H1 (cell line): ENCODE measurements at regions not wholly inside any gene's neighbourhood (a gene's known extent, or its start where the extent isn't known, plus 50 kb on each side); places are given as distances from the start of the nearest gene placed in this dataset.

Experiments used
- CTCF ChIA-PET: fragments of 300-600 bp; sonication (Branson Sonifier 250); formaldehyde crosslinking; loops from one replicate; lab custom pipeline; 2021; ENCODE audit not compliant: partially characterized antibody; lab: Charles Lee
- POLR2A ChIA-PET: fragments of 300-600 bp; sonication (Branson Sonifier 250); formaldehyde crosslinking; loops from one replicate; lab custom pipeline; 2021; ENCODE audit warnings: inconsistent platforms; ENCODE audit not compliant: partially characterized antibody; lab: Charles Lee
- DNase-seq, 2 experiments: peaks; one replicate each; pipeline versions ENCODE4 v3.0.0 to v3.0.0-alpha.2; 2010 to 2022; ENCODE audit warnings: low spot score in 2 of 2, low read depth in 1 of 2, mixed read lengths in 1 of 2
- FAIRE-seq: peaks from 2 replicates; lab custom pipeline; 2011; peaks lifted over from hg19 to GRCh38; lab: Jason Lieb, UNC
- H2AFZ ChIP-seq: 2 replicates; pipeline ENCODE4 v1.8.1; 2012; ENCODE audit warnings: low read length, inconsistent platforms
- H2AK5ac ChIP-seq: 2 replicates; pipeline ENCODE4 v1.6.1; 2013; ENCODE audit warnings: low read depth, low read length
- H2BK120ac ChIP-seq: replicated peaks from 2 replicates; pipeline ENCODE3; 2013; ENCODE audit warnings: low read depth, low read length, inconsistent platforms
- H2BK12ac ChIP-seq: 2 replicates; pipeline ENCODE4 v1.6.1; 2013; ENCODE audit warnings: low read depth, low read length
- H2BK15ac ChIP-seq: 2 replicates; pipeline ENCODE4 v1.6.1; 2013; ENCODE audit warnings: low read length
- H2BK20ac ChIP-seq: 2 replicates; pipeline ENCODE4 v1.6.1; 2013; ENCODE audit warnings: low read length
- H2BK5ac ChIP-seq: 2 replicates; pipeline ENCODE4 v1.6.1; 2013; ENCODE audit warnings: low read depth, low read length
- H3K14ac ChIP-seq: 2 replicates; pipeline ENCODE4 v1.6.1; 2013; ENCODE audit warnings: inconsistent platforms; ENCODE audit not compliant: insufficient read length
- H3K18ac ChIP-seq: 2 replicates; pipeline ENCODE4 v1.6.1; 2013; ENCODE audit warnings: low read length; ENCODE audit errors: extremely low read depth
- H3K23ac ChIP-seq: 2 replicates; pipeline ENCODE4 v1.6.1; 2013; ENCODE audit warnings: inconsistent platforms; ENCODE audit not compliant: insufficient read length
- H3K23me2 ChIP-seq: 2 replicates; pipeline ENCODE4 v1.6.1; 2013; ENCODE audit warnings: low read depth, low read length
- H3K27ac ChIP-seq: 2 replicates; pipeline ENCODE4 v1.6.1; 2011; ENCODE audit warnings: low read depth, low read length, inconsistent platforms
- H3K27me3 ChIP-seq, 4 experiments: replicated peaks in 1 of 4; 1 replicate in 1 of 4; 2 replicates in 3 of 4; pipeline versions ENCODE4 v1.6.1 to v1.8.1; 2011 to 2013; ENCODE audit warnings: low read length in 3 of 4, mild to moderate bottlenecking in 3 of 4, inconsistent platforms in 2 of 4, mixed read lengths in 2 of 4, moderate library complexity in 1 of 4; ENCODE audit not compliant: control insufficient read depth in 3 of 4, insufficient read depth in 3 of 4; ENCODE audit errors: extremely low read depth in 1 of 4
- H3K36me3 ChIP-seq, 4 experiments: 2 replicates each; pipeline versions ENCODE4 v1.6.1 to v1.8.1; 2011 to 2013; ENCODE audit warnings: mild to moderate bottlenecking in 4 of 4, low read length in 3 of 4, moderate library complexity in 2 of 4, control low read depth in 1 of 4, inconsistent platforms in 1 of 4; ENCODE audit not compliant: insufficient read depth in 4 of 4, control insufficient read depth in 2 of 4
- H3K4ac ChIP-seq: replicated peaks from 2 replicates; pipeline ENCODE3; 2013; ENCODE audit warnings: low read length, low read depth, mixed read lengths, inconsistent platforms; ENCODE audit not compliant: insufficient read length
- H3K4me1 ChIP-seq, 4 experiments: replicated peaks in 1 of 4; 1 replicate in 1 of 4; 2 replicates in 3 of 4; pipeline versions ENCODE4 v1.6.1 to v1.8.1; 2011 to 2013; ENCODE audit warnings: low read length in 3 of 4, inconsistent platforms in 2 of 4, mixed read lengths in 1 of 4; ENCODE audit not compliant: insufficient read depth in 4 of 4, control insufficient read depth in 3 of 4
- H3K4me2 ChIP-seq, 2 experiments: 2 replicates each; pipeline versions ENCODE4 v1.6.1 to v1.8.1; 2011 to 2013; ENCODE audit warnings: low read depth in 2 of 2, low read length in 2 of 2, control low read depth in 1 of 2, inconsistent platforms in 1 of 2, mild to moderate bottlenecking in 1 of 2; ENCODE audit not compliant: insufficient read depth in 1 of 2
- H3K4me3 ChIP-seq, 4 experiments: fragments of 200-600, 300-600 bp in 1 of 4; sonication (generic), shearing (Covaris generic), sonication (Bioruptor Twin) in 1 of 4; 2 replicates each; pipeline versions ENCODE4 v1.5.1 to v1.8.1; 2011 to 2016; ENCODE audit warnings: low read length in 4 of 4, low read depth in 3 of 4, control low read depth in 2 of 4, inconsistent platforms in 2 of 4, mild to moderate bottlenecking in 2 of 4, mixed read lengths in 1 of 4, moderate library complexity in 1 of 4; ENCODE audit not compliant: insufficient read depth in 2 of 4; ENCODE audit errors: extremely low read depth in 1 of 4
- H3K56ac ChIP-seq: replicated peaks from 2 replicates; pipeline ENCODE3; 2013; ENCODE audit warnings: low read depth, mild to moderate bottlenecking, mixed read lengths, low read length, inconsistent platforms; ENCODE audit not compliant: insufficient read length
- H3K79me1 ChIP-seq: 2 replicates; pipeline ENCODE4 v1.6.1; 2013; ENCODE audit warnings: low read depth, low read length, control low read depth
- H3K79me2 ChIP-seq, 2 experiments: 2 replicates each; pipeline versions ENCODE4 v1.6.1 to v1.8.1; 2012 to 2013; ENCODE audit warnings: low read length in 2 of 2, mild to moderate bottlenecking in 2 of 2, inconsistent platforms in 1 of 2; ENCODE audit not compliant: insufficient read depth in 2 of 2, control insufficient read depth in 1 of 2
- H3K9ac ChIP-seq, 4 experiments: replicated peaks in 1 of 4; 1 replicate in 1 of 4; 2 replicates in 3 of 4; pipeline versions ENCODE4 v1.6.1 to v1.8.1; 2011 to 2013; ENCODE audit warnings: low read depth in 3 of 4, low read length in 3 of 4, control low read depth in 2 of 4, mild to moderate bottlenecking in 2 of 4, moderate library complexity in 2 of 4, inconsistent platforms in 1 of 4; ENCODE audit errors: extremely low read depth in 1 of 4
- H3K9me3 ChIP-seq, 2 experiments: 2 replicates each; pipeline versions ENCODE4 v1.6.1 to v1.8.1; 2012 to 2013; ENCODE audit warnings: mild to moderate bottlenecking in 2 of 2, moderate library complexity in 2 of 2, control low read depth in 1 of 2, inconsistent platforms in 1 of 2, low read depth in 1 of 2, low read length in 1 of 2, mixed read lengths in 1 of 2; ENCODE audit not compliant: insufficient read depth in 2 of 2
- H4K20me1 ChIP-seq, 2 experiments: replicated peaks in 1 of 2; 2 replicates each; pipeline versions ENCODE3 to v1.8.1; 2011 to 2013; ENCODE audit warnings: inconsistent platforms in 2 of 2, low read length in 2 of 2, mild to moderate bottlenecking in 1 of 2; ENCODE audit not compliant: insufficient read depth in 2 of 2, control insufficient read depth in 1 of 2
- H4K5ac ChIP-seq: 2 replicates; pipeline ENCODE4 v1.6.1; 2013; ENCODE audit warnings: low read length, low read depth, mixed read lengths, inconsistent platforms; ENCODE audit not compliant: insufficient read length
- H4K8ac ChIP-seq: 2 replicates; pipeline ENCODE4 v1.8.0; 2013; ENCODE audit warnings: mild to moderate bottlenecking, moderate library complexity, low read length, inconsistent platforms; ENCODE audit not compliant: insufficient read depth; ENCODE audit errors: extremely low read depth
- H4K91ac ChIP-seq: replicated peaks from 2 replicates; pipeline ENCODE3; 2013; ENCODE audit warnings: low read length, mixed read lengths, inconsistent platforms; ENCODE audit not compliant: insufficient read length
- MAX ChIP-seq: IDR thresholded peaks from 2 replicates; pipeline ENCODE4 v1.6.1; 2012; ENCODE audit warnings: inconsistent platforms
- WGBS, 2 experiments: shearing (Covaris generic) in 1 of 2; methylation state at CpG; one replicate each; pipeline versions ENCODE4 v1.1.6 to v1.1.7; 2013 to 2015; ENCODE audit warnings: low lambda C conversion rate in 2 of 2, mixed read lengths in 2 of 2, inconsistent platforms in 1 of 2, low coverage in 1 of 2, missing lambda C conversion rate in 1 of 2; ENCODE audit not compliant: insufficient replicate concordance in 2 of 2, insufficient coverage in 1 of 2, insufficient read length in 1 of 2; ENCODE audit errors: extremely low coverage in 1 of 2, missing lambda C conversion rate in 1 of 2; 5-methylcytosine and 5-hydroxymethylcytosine counted together

GRCh38 chr10:2020836-2021235, 283.5 kb upstream of the ADARB2 start:
- no peak overlapping the region for H4K5ac ChIP-seq
- no peak overlapping the region for H2BK5ac ChIP-seq
- H2BK15ac ChIP-seq = no peak overlapping the region
- H2AFZ ChIP-seq = no peak overlapping the region
- no peak overlapping the region for H3K4ac ChIP-seq
- no peak for FAIRE-seq
- no peak overlapping the region for H2BK120ac ChIP-seq
- no peaks in the 10 kb centered on the region for H3K79me2 ChIP-seq
- no peak overlapping the region for H2BK20ac ChIP-seq
- no peak overlapping the region for H4K91ac ChIP-seq
- H3K14ac ChIP-seq = no peak overlapping the region
- WGBS, 2 experiments = 89% methylated on average over 4 of the region's 4 CpGs; no CpG with 5 or more reads in 1 of the 2 experiments
- H3K4me1 ChIP-seq = no peaks in the 10 kb centered on the region
- no peaks in the 10 kb centered on the region for H3K27me3 ChIP-seq
- no peak overlapping the region for H3K9ac ChIP-seq
- H3K36me3 ChIP-seq = no peaks in the 10 kb centered on the region
- H4K20me1 ChIP-seq = peaks cover 0 to 6% of the 10 kb centered on the region in 2 experiments
- no peak overlapping the region for H3K4me3 ChIP-seq
- no peaks in the 10 kb centered on the region for H3K79me1 ChIP-seq
- H4K8ac ChIP-seq = no peak overlapping the region
- no peak overlapping the region for H3K4me2 ChIP-seq
- H3K23me2 ChIP-seq = no peaks in the 10 kb centered on the region
- CTCF ChIA-PET = interaction anchor here (1.2 kb wide), 1 partner anchor 10 kb away, joined by 3 read pairs; no protein-coding TSS in a partner anchor
- TF ChIP-seq MAX = no peak
- TF ChIP-seq, all 59 proteins: peak for 0
- POLR2A ChIA-PET = no interaction called here
- no peak overlapping the region for H2AK5ac ChIP-seq
- DNase-seq = no peak
- no peak overlapping the region for H3K27ac ChIP-seq
- H3K18ac ChIP-seq = no peak overlapping the region
- no peak overlapping the region for H3K23ac ChIP-seq
- H3K9me3 ChIP-seq = no peaks in the 10 kb centered on the region
- no peak overlapping the region for H3K56ac ChIP-seq
- no peak overlapping the region for H2BK12ac ChIP-seq
